HK-2 (cell line): ENCODE measurements at regions not wholly inside any gene's neighbourhood (a gene's known extent, or its start where the extent isn't known, plus 50 kb on each side); places are given as distances from the start of the nearest gene placed in this dataset.

Source experiments
- DNase-seq: peaks from one replicate; pipeline ENCODE4 v3.0.0-alpha.2; 2018; ENCODE audit not compliant: unreplicated experiment

DNA sequence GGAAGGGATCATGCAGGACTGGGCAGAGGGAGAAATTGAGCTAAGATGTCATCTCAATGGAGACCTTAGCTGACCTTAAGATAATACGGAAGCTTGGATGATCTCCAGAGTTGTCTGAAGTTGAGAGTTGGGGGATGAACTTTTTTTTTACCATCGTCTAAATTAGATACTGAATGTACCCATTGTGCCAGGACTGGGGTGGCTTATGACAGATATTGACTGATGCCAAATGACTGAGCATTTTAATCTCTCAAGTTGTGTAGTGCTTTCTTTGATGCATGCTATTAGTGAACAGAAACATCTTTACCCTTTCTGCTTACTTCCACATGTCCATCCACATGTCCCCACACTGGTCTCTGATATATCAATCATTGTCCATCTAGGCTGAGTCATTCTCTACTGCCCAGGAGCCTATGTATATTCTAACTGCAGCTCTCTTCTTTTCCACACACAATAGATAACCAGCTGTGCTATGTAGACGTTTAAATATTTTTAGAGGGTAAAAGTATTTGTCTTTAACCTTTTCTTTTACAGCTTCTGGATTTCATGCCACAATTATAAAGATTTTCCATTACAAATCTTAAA is 60.2 kb upstream of the ZKSCAN2 start:
- DNase-seq: no peak

DNA sequence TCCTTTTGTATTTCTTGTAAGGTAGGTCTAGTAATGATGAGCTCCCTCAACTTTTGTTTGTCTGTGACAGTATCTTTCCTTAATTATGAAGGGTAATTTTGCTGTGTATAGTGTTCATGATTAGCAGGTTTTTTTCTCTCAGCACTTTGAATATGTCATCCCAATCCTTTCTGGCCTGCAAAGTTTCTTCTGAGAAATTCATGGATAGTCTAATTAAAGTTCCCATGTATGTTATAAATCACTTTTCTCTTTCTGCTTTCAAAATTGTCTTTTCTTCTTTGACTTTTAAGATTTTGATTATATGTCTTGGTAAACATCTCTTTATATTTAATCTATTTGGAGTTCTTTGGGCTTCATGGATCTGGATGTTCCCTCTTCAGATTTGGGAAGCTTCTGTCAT is 54.3 kb upstream of the ZKSCAN2 start:
- no peak for DNase-seq

DNA sequence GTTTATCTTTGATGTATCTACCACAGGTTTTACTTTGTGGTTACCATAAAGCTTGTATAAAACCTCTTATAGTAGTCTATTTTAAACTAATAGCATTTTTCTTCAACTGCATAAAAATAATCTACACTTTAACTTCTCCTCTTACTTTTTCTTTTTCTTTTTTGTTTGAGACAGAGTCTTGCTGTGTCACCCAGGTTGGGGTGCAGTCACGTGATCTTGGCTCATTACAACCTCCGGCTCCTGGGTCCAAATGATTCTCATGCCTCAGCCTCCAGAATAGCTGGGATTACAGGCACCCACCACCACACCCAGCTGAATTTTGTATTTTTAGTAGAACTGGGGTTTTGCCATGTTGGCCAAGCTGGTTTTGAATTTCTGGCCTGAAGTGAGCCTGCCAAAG is 53.4 kb upstream of the ZKSCAN2 start:
- DNase-seq: no peak
